ENCODE measurements at regions not wholly inside any gene's neighbourhood (a gene's known extent, or its start where the extent isn't known, plus 50 kb on each side); places are given as distances from the start of the nearest gene placed in this dataset.

- no peak for TF ChIP-seq CTCF (IDR thresholded peaks at IDR 0.05)
- no peak for TF ChIP-seq POLR2A (IDR thresholded peaks at IDR 0.05)
Measured at GRCh38 chr13:106153041-106153440, 382.4 kb downstream of the EFNB2 start.

Measured in lower leg skin (tissue), 3 donors.